ENCODE measurements at regions not wholly inside any gene's neighbourhood (a gene's known extent, or its start where the extent isn't known, plus 50 kb on each side); places are given as distances from the start of the nearest gene placed in this dataset.
"Not testable (repeated sequence)": the region's sequence is repeated elsewhere in the genome, so short reads cannot be mapped to it uniquely, and the experiment has no call there.

DNA sequence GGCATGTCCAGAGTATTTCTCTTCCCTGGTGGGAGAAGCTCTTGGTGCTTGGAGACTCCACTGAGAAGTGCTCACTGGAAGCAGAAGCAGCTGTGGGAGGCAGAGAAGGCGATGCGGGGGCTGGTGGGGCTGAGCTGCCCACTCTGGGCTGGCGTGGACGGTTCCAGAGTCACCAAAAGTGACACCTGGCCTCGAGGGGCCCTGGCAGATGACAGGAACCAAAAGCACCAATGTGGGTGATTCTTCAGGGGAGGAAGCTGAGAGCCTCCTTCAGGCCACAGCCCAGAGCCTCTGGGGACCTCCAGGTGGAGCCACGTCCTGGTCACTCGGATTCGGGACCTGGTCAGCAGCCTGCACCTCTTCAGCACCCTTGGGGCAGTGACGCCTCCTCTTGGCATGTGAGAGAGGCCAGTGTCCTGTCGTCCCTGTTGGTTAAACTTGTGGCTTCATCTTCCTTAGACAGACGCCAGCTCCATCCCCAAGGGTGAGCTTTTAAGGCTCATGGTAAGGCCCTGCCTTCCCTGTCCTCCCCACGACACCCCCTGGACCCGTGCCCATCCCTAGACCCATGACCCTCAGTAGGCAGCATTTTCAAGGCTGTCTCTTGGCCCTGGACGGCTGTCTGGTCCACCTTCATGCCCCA lies 78.7 kb upstream of the IRX4 start:
- no peaks in the 10 kb centered on the region for H3K9me3 ChIP-seq (ENCODE audit: control insufficient read depth, low read length)
- no peaks in the 10 kb centered on the region for H3K4me1 ChIP-seq (ENCODE audit: control insufficient read depth, insufficient read depth, low read length, poor library complexity, severe bottlenecking)
- no peaks in the 10 kb centered on the region for H3K36me3 ChIP-seq (ENCODE audit: control insufficient read depth, insufficient read depth, low read length)
- no peak overlapping the region for H3K4me3 ChIP-seq (ENCODE audit: extremely low read depth, insufficient read depth, low read length, poor library complexity, severe bottlenecking)
- H3K27ac ChIP-seq (ENCODE audit: low read depth, low read length, severe bottlenecking), result no peak overlapping the region
- 80 to 81% methylated on average over 12 to 14 of the region's 14 CpGs for WGBS, 2 experiments (ENCODE audit: insufficient coverage in 2 of 2)

GRCh38 chr5:1960595-1961303 lies 78.0 kb upstream of the IRX4 start:
- WGBS, 2 experiments (ENCODE audit: insufficient coverage in 2 of 2), result 90 to 98% methylated on average over 4 to 7 of the region's 8 CpGs
- Histone ChIP-seq H3K4me1 (ENCODE audit: control insufficient read depth, insufficient read depth, low read length, poor library complexity, severe bottlenecking) (no peaks in the 10 kb centered on the region), H3K9me3 (ENCODE audit: control insufficient read depth, low read length) (no peaks in the 10 kb centered on the region), H3K36me3 (ENCODE audit: control insufficient read depth, insufficient read depth, low read length) (no peaks in the 10 kb centered on the region), H3K4me3 (ENCODE audit: extremely low read depth, insufficient read depth, low read length, poor library complexity, severe bottlenecking) (no peak overlapping the region), H3K27ac (ENCODE audit: low read depth, low read length, severe bottlenecking) (no peak overlapping the region)

DNA sequence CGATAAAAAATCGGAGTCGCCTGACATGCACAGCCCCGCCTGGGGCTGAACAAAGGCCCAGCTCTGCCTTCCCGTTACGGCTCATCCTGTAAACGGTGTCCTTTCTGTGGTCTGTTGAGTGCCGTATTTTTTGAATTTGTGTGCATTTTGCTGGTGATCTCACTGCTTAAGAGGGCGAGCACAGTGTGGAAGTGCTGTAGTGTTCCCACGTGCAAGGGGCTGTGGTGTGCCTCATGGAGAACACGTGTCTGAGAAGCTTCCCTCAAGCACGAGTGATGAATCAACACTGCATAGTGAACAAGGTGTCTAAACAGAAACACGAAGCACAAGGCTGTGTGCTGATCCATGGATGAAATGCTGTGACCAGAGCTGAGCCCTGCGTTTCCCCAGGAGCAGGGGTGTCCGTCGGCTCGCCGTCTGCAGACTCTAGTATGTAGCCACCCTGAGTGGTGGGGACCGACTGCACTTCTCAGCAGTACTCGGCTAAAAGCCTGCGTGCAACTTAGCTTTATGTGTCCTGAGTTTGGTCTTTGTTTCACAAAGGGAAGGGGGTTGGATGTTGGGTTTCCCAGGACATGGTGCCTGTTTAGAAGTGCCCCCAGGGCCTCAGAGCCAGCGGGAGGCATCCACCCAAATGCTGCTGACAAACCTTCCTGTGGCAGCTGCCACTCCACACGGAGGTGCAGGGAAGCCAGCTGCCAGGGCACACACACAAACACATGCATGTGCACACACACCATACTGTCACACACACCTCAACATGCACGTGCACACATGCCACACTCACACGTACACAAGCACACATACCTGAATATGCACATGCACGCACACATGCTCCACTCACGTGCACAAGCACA lies 77.2 kb upstream of the IRX4 start:
- Histone ChIP-seq H3K27ac (ENCODE audit: low read depth, low read length, severe bottlenecking) (no peak overlapping the region), H3K36me3 (ENCODE audit: control insufficient read depth, insufficient read depth, low read length) (no peaks in the 10 kb centered on the region), H3K9me3 (ENCODE audit: control insufficient read depth, low read length) (no peaks in the 10 kb centered on the region), H3K4me1 (ENCODE audit: control insufficient read depth, insufficient read depth, low read length, poor library complexity, severe bottlenecking) (no peaks in the 10 kb centered on the region), H3K4me3 (ENCODE audit: extremely low read depth, insufficient read depth, low read length, poor library complexity, severe bottlenecking) (no peak overlapping the region)
- WGBS, 2 experiments (ENCODE audit: insufficient coverage in 2 of 2), result 86% methylated on average over 19 to 22 of the region's 27 CpGs

DNA sequence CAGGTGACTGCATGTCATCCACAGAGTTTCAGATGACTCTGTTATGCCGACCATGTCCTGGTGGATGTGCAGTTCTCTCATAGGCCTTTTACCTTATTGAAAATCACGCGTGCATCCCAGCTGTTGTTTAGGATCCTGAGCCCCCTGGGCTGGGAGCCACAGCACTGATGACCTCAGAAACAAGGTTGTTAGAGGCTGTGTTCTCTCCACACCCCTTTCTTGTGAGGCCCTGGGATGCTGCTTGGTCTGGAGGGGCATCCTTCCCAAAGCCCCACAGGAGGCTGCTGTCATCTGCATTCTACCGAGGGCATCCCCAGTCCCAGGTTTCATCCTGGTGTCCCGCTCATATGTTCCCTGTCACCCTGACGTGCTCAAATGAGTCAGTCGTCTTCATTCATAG lies 76.5 kb upstream of the IRX4 start:
- Histone ChIP-seq H3K36me3 (ENCODE audit: control insufficient read depth, insufficient read depth, low read length) (no peaks in the 10 kb centered on the region), H3K4me3 (ENCODE audit: extremely low read depth, insufficient read depth, low read length, poor library complexity, severe bottlenecking) (no peak overlapping the region), H3K27ac (ENCODE audit: low read depth, low read length, severe bottlenecking) (no peak overlapping the region), H3K9me3 (ENCODE audit: control insufficient read depth, low read length) (no peaks in the 10 kb centered on the region), H3K4me1 (ENCODE audit: control insufficient read depth, insufficient read depth, low read length, poor library complexity, severe bottlenecking) (no peaks in the 10 kb centered on the region)
- WGBS, 2 experiments (ENCODE audit: insufficient coverage in 2 of 2), result 92% methylated on average over 6 of the region's 7 CpGs

DNA sequence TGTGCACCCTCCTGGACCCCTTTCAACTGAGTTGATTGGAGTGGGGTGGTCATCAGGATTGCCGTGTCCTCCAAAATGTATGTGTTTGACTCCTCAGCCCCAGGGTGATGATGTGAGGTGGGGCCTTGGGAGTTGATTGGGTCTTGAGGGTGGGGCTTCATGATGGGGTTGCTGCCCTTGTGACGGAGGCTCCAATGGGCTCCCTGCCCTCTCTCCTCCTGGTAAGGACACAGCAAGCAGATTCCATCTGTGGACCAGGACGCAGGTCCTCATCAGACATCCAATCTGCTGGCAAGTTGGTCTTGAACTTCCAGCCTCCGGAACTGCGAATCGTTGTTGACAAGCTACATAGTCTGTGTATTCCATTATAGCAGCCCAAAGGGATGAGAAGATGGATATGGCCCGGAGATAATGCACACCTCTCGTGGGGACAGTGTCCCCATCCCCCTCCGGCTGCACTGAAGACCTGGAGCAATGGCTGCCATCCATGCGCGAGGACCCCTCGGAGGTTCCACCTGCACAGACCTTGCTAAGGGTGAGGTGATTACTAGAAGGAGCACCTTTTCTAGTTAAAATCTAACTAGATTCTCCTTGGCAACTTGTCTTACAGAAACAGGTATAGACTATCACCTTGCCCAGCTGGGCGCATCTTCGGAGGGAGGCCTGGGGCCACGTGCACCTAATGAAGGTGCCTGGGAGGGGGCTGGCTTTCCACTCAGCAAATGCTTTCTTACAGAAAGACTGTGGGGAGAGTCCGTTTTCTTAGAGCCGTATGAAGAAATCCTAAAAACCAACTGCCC lies 75.7 kb upstream of the IRX4 start:
- Histone ChIP-seq H3K36me3 (ENCODE audit: control insufficient read depth, insufficient read depth, low read length) (no peaks in the 10 kb centered on the region), H3K9me3 (ENCODE audit: control insufficient read depth, low read length) (no peaks in the 10 kb centered on the region), H3K4me3 (ENCODE audit: extremely low read depth, insufficient read depth, low read length, poor library complexity, severe bottlenecking) (no peak overlapping the region), H3K4me1 (ENCODE audit: control insufficient read depth, insufficient read depth, low read length, poor library complexity, severe bottlenecking) (no peaks in the 10 kb centered on the region), H3K27ac (ENCODE audit: low read depth, low read length, severe bottlenecking) (no peak overlapping the region)
- WGBS, 2 experiments (ENCODE audit: insufficient coverage in 2 of 2), result 92 to 95% methylated on average over 10 to 16 of the region's 17 CpGs

- peaks cover 7% of the 10 kb centered on the region for H3K4me1 ChIP-seq (ENCODE audit: control insufficient read depth, insufficient read depth, low read length, poor library complexity, severe bottlenecking)
- H3K27ac ChIP-seq (ENCODE audit: low read depth, low read length, severe bottlenecking), result no peak overlapping the region
- WGBS, 2 experiments (ENCODE audit: insufficient coverage in 2 of 2), result 100% methylated on average over 2 to 5 of the region's 6 CpGs
- H3K36me3 ChIP-seq (ENCODE audit: control insufficient read depth, insufficient read depth, low read length), result no peaks in the 10 kb centered on the region
- no peak overlapping the region for H3K4me3 ChIP-seq (ENCODE audit: extremely low read depth, insufficient read depth, low read length, poor library complexity, severe bottlenecking)
- H3K9me3 ChIP-seq (ENCODE audit: control insufficient read depth, low read length), result no peaks in the 10 kb centered on the region
These were observed 72.9 kb upstream of the IRX4 start for GRCh38 chr5:1955586-1955985.

GRCh38 chr5:1953710-1954109 lies 71.0 kb upstream of the IRX4 start:
- not testable (repeated sequence) for H3K27ac ChIP-seq (ENCODE audit: low read depth, low read length, severe bottlenecking); H3K36me3 ChIP-seq (ENCODE audit: control insufficient read depth, insufficient read depth, low read length); H3K9me3 ChIP-seq (ENCODE audit: control insufficient read depth, low read length); H3K4me1 ChIP-seq (ENCODE audit: control insufficient read depth, insufficient read depth, low read length, poor library complexity, severe bottlenecking); H3K4me3 ChIP-seq (ENCODE audit: extremely low read depth, insufficient read depth, low read length, poor library complexity, severe bottlenecking)
- WGBS, 2 experiments (ENCODE audit: insufficient coverage in 2 of 2), result 74 to 85% methylated on average over 5 of the region's 5 CpGs

- WGBS, 2 experiments (ENCODE audit: insufficient coverage in 2 of 2), result 16 to 21% methylated on average over 14 to 16 of the region's 20 CpGs
These were observed 69.8 kb upstream of the IRX4 start for GRCh38 chr5:1952444-1953099.

DNA sequence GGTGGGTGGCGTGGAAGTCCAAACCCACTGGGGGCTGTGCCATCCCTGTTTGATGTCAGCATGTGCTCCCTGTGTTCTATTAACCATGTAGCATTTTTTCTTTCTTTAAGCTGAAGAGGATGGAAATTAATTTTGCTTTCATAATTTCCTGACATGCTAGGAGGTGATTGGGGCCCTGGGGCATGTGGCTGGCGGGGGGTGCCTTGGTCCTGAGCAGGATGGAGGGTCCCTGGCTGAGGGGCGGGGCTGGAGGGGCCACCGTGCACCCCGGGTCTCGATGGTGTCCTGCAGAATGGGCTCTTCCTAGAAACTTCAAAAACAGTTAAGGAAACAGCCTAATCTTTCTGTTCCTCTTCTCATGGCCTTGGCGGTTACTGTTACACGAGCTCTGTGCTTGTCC lies 69.3 kb upstream of the IRX4 start:
- WGBS, 2 experiments (ENCODE audit: insufficient coverage in 2 of 2), result 53 to 58% methylated on average over 6 of the region's 8 CpGs
- H3K9me3 ChIP-seq (ENCODE audit: control insufficient read depth, low read length), result no peaks in the 10 kb centered on the region
- no peaks in the 10 kb centered on the region for H3K36me3 ChIP-seq (ENCODE audit: control insufficient read depth, insufficient read depth, low read length)
- H3K4me1 ChIP-seq (ENCODE audit: control insufficient read depth, insufficient read depth, low read length, poor library complexity, severe bottlenecking), result peaks cover 7% of the 10 kb centered on the region
- H3K27ac ChIP-seq (ENCODE audit: low read depth, low read length, severe bottlenecking), result no peak overlapping the region
- H3K4me3 ChIP-seq (ENCODE audit: extremely low read depth, insufficient read depth, low read length, poor library complexity, severe bottlenecking), result no peak overlapping the region

More at GRCh38 chr5:1952444-1953099, 69.8 kb upstream of the IRX4 start:
- Histone ChIP-seq H3K27ac (ENCODE audit: low read depth, low read length, severe bottlenecking) (peak overlapping the region; percentile 30), H3K4me3 (ENCODE audit: extremely low read depth, insufficient read depth, low read length, poor library complexity, severe bottlenecking) (no peak overlapping the region), H3K4me1 (ENCODE audit: control insufficient read depth, insufficient read depth, low read length, poor library complexity, severe bottlenecking) (peaks cover 7% of the 10 kb centered on the region), H3K9me3 (ENCODE audit: control insufficient read depth, low read length) (no peaks in the 10 kb centered on the region), H3K36me3 (ENCODE audit: control insufficient read depth, insufficient read depth, low read length) (no peaks in the 10 kb centered on the region)
